NT2/D1 (cell line): ENCODE measurements at regions not wholly inside any gene's neighbourhood (a gene's known extent, or its start where the extent isn't known, plus 50 kb on each side); places are given as distances from the start of the nearest gene placed in this dataset.

Experiments used
- SUZ12 ChIP-seq: IDR thresholded peaks from 2 replicates; pipeline ENCODE4 v1.6.1; 2011; ENCODE audit not compliant: insufficient read length, insufficient read depth; ENCODE audit errors: extremely low read depth
- YY1 ChIP-seq: IDR thresholded peaks from 2 replicates; pipeline ENCODE4 v1.6.1; 2011; ENCODE audit not compliant: insufficient read length, insufficient read depth

DNA sequence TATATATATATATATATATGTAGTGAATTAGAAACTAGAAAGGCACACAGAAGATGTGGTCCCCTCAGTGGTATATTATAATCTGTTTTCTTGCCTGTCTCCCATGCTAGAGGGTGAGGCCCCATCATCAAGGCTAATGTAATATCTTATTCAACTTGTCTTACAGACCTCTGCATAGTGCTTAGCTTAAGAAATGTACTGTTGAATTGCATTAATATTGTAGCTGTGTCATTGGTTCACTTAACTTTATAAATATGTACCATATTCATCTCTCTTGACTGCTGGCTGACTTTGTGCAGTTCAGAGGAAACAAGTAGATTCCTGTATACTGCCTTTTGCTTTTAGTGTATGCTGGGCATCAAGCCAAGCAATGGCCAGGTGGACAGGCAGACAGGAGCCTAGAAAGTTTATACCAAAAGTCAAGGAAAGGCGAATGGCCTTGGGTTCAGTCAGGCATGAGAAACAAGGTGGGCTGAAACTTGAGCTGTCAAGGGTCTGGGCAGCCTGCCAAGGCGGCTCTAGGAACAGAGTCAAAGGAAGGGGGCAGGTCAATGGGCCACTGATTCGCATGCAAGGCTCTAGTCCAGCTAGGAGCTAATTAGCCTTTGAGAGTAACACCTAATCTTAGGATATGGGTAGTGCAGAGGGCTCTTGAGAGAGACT, 78.8 kb upstream of the LEF1 start:
- TF ChIP-seq YY1 (no peak), SUZ12 (no peak)
